H7 (cell line): ENCODE measurements at regions not wholly inside any gene's neighbourhood (a gene's known extent, or its start where the extent isn't known, plus 50 kb on each side); places are given as distances from the start of the nearest gene placed in this dataset.

Source experiments
- DNase-seq: peaks from one replicate; pipeline ENCODE4 v3.0.0; 2012
- H3K27me3 ChIP-seq: 2 replicates; pipeline ENCODE4 v1.6.0; 2011; ENCODE audit warnings: mild to moderate bottlenecking, low read length; ENCODE audit not compliant: control insufficient read depth, insufficient read depth
- H3K36me3 ChIP-seq: replicated peaks from 2 replicates; pipeline ENCODE4 v1.5.1; 2011; ENCODE audit warnings: low read length; ENCODE audit not compliant: control insufficient read depth, insufficient read depth
- H3K4me3 ChIP-seq: 2 replicates; pipeline ENCODE4 v1.5.1; 2011; ENCODE audit warnings: low read depth, mild to moderate bottlenecking, control low read depth, low read length, moderate library complexity; ENCODE audit not compliant: insufficient read depth

DNA sequence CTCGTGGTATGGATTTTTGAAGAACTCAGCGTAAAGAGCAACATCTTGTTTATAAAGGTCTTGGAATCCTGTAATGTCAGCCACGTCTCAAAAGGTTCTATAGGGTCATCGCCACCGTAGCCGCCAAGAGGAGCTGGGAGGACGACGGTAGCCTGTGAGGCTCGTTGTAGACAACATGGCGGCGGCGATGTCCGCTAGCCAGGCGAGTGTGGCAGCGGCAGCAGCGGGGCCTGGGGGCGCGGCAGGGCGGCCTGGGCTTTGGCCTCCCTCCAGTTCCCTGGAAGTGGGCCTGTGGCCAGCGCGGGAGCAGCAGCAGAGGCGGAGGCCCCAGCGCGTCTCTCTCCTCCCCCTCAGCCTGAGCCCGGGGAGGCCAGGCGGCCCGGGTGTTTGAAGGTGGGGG, 143.5 kb upstream of the PBDC1 start:
- Histone ChIP-seq H3K4me3 (no peak overlapping the region), H3K36me3 (no peaks in the 10 kb centered on the region), H3K27me3 (no peaks in the 10 kb centered on the region)
- no peak for DNase-seq

DNA sequence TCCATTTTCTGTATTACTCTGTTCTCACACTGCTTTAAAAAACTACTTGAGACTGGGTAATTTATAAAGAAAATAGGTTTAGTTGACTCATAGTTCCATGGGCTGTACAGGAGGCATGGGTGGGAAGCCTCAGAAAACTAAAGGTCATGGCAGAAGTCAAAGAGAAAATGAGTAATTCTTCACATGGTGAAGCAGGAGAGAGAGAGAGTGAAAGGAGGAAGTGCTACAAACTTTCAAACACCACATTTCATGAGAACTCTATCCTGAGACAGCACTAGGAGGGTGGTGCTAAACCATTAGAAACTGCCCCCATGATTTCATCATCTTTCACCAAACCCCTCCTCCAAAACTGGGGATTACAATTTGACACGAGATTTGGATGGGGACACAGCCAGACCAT, 108.0 kb upstream of the PBDC1 start:
- Histone ChIP-seq H3K36me3 (no peaks in the 10 kb centered on the region), H3K4me3 (no peak overlapping the region), H3K27me3 (no peaks in the 10 kb centered on the region)
- DNase-seq: no peak

DNA sequence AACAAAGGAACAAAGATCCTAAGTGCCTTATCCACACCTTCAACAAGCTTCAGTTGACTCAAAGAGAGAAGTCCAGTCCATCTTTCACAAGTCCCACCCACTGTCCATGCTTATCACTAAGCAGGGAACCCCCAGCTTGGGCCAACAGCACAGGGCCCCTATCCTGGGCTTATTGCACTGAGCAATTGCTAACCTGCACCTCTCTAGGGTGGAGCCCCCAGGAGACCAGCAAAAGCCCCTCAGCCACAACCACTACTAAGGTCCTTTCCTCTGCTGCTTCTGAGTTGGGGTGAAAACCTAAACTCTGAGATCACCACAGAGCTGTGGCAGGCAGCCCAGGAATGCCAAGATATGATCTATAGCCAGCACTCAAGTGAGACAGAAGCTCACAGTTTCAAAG, 96.7 kb upstream of the PBDC1 start:
- no peak for DNase-seq
- no peaks in the 10 kb centered on the region for H3K36me3 ChIP-seq
- H3K4me3 ChIP-seq: no peak overlapping the region
- no peaks in the 10 kb centered on the region for H3K27me3 ChIP-seq

DNA sequence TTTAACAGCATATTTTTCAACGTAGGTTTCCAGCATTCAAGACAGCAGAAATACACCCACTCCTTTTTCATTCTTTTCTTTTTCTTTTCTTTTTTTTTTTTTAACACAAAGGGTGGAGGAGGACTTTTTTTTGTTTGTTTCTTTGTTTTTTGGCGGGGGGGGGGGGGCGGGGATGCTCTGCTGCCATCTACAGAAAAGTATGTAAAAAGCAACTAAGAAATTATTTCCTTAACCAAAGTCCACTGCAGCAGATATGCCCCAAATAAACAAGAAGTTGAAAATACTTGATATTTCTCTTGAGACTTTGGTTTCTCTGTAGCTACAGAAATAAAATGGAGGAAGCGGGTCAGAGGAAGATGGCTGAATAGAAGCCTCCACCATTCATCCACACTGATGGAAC, 63.2 kb upstream of the PBDC1 start:
- no peaks in the 10 kb centered on the region for H3K27me3 ChIP-seq
- DNase-seq: peak; percentile 25
- H3K4me3 ChIP-seq: no peak overlapping the region
- H3K36me3 ChIP-seq: no peaks in the 10 kb centered on the region
